Fibroblast of villous mesenchyme (primary cell): ENCODE measurements at regions not wholly inside any gene's neighbourhood (a gene's known extent, or its start where the extent isn't known, plus 50 kb on each side); places are given as distances from the start of the nearest gene placed in this dataset.
A peak's percentile ranks its signal among the peaks of the same experiment; 100 is the strongest.

ENCODE experiments used
- DNase-seq: peaks from one replicate; pipeline ENCODE4 v3.0.0-alpha.2; 2010; ENCODE audit warnings: low read depth
- H3K4me3 ChIP-seq: 2 replicates; pipeline ENCODE4 v1.5.1; 2011; ENCODE audit warnings: low read depth, mild to moderate bottlenecking, low read length
- TF ChIP-seq, protein P1 (sequence below): IDR thresholded peaks from 2 replicates; pipeline ENCODE4 v1.5.1; 2012; ENCODE audit warnings: low read depth, mild to moderate bottlenecking, low read length; ENCODE audit not compliant: insufficient read depth

- TF ChIP-seq, protein P1, sequence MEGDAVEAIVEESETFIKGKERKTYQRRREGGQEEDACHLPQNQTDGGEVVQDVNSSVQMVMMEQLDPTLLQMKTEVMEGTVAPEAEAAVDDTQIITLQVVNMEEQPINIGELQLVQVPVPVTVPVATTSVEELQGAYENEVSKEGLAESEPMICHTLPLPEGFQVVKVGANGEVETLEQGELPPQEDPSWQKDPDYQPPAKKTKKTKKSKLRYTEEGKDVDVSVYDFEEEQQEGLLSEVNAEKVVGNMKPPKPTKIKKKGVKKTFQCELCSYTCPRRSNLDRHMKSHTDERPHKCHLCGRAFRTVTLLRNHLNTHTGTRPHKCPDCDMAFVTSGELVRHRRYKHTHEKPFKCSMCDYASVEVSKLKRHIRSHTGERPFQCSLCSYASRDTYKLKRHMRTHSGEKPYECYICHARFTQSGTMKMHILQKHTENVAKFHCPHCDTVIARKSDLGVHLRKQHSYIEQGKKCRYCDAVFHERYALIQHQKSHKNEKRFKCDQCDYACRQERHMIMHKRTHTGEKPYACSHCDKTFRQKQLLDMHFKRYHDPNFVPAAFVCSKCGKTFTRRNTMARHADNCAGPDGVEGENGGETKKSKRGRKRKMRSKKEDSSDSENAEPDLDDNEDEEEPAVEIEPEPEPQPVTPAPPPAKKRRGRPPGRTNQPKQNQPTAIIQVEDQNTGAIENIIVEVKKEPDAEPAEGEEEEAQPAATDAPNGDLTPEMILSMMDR: no peak
- no peak overlapping the region for H3K4me3 ChIP-seq
- no peak for DNase-seq
Measured at GRCh38 chr9:535356-535755, 306.1 kb upstream of the DMRT1 start.

- TF ChIP-seq, protein P1: no peak
- H3K4me3 ChIP-seq: no peak overlapping the region
- DNase-seq: no peak
Measured at GRCh38 chr9:536597-537511, 304.6 kb upstream of the DMRT1 start.

DNA sequence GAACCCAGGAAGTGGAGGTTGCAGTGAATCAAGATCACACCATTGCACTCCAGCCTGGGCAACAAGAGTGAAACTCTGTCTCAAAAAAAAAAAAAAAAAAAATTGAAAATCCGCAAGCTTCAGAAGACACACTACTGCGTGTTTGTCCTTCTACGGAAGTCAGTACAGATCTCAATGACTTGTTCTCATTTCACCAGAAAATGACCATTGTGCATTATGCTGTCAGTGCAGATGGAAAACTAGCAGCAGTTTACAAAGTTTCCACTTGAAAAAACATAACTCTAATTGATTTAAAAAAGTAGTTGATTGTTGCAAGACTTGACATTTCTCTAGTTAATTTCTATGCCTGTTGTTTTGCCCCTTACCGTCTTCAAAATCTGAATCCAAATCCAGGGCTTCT, 298.0 kb upstream of the DMRT1 start:
- TF ChIP-seq, protein P1: no peak
- DNase-seq: no peak
- H3K4me3 ChIP-seq: no peak overlapping the region

GRCh38 chr9:545480-545879, 296.0 kb upstream of the DMRT1 start:
- DNase-seq: no peak
- no peak overlapping the region for H3K4me3 ChIP-seq
- TF ChIP-seq, protein P1: no peak

GRCh38 chr9:546235-546634, 295.3 kb upstream of the DMRT1 start:
- TF ChIP-seq, protein P1: no peak
- no peak for DNase-seq
- H3K4me3 ChIP-seq: no peak overlapping the region

DNA sequence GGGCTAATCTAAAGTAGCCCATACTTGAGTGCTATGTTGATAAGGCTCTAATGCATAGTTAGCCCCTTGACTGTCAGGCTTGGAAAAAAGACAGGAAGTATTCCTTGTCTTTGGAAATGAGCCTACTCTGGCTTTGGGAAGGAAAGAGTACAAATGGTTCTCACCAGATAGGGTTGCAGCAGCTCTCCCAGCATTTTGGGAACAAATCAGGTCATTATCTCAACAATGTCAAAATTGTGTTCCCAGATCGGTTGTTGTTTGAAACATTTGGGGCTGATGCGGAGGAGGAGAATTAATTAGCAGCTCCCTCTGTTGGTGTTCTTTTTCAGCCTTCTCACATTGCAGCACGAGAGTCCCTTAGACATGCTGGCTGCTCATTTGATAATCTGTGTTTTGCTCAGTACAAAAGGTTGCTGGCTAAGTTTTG, 294.7 kb upstream of the DMRT1 start:
- H3K4me3 ChIP-seq: no peak overlapping the region
- TF ChIP-seq, protein P1: peak; percentile 50
- DNase-seq: peak; percentile 23
